ENCODE measurements at regions not wholly inside any gene's neighbourhood (a gene's known extent, or its start where the extent isn't known, plus 50 kb on each side); places are given as distances from the start of the nearest gene placed in this dataset.

DNA sequence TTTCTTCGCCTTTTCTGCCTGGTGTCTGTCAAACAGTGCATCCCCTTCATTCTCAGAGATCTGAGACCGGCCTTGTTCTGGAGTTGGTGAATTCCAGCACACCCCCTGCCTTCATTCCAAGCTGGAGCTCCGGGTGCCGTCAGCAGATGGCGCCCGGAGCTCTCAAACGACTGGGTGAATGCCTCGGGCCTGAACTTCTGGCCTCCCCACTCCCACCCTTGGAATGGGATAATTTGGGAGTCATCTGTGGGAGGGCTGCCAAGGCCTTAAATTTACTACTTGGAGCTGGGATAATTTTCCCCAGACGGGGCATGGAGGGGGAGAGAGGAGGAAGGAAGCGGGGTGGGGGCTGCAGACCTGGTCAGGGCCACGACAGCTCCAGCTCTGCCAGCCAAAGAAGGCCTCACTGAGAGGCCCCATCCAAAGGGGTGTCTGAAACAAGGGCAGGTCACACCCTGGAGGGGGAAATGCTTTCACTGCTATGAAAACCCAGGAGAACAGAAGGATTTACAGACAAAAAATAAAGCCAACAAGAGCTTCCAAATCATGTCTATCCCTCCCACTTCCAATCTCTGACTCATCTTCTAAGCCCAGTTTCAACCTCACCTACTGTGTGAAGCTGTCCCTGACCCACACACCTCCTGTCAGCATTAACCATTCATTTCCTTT is 187.9 kb downstream of the OPA1 start:
- peak; percentile 52 for DNase-seq (ENCODE audit: low spot score)

- DNase-seq (ENCODE audit: low spot score): no peak
Measured at GRCh38 chr3:193782276-193782647, 189.3 kb downstream of the OPA1 start.

DNA sequence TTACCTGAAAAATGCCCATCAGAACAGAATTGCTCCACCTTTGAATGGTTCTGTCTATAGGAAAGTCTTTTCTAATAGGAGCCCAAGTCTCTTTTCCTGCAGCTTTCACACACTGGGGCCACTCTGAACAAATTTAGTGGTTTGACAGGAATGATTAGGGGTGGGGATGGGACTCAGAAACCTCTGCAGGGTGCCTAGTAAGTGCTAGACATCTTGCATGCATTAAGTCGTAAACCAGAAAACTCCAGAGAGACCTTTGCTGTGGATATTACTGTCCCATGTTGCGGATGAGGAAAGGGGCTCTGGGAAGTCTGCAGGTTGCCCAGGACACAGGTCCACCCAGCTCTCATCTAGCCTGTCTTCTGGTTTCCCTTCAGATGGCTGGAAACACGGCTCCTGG is 189.7 kb downstream of the OPA1 start:
- DNase-seq (ENCODE audit: low spot score): no peak

DNA sequence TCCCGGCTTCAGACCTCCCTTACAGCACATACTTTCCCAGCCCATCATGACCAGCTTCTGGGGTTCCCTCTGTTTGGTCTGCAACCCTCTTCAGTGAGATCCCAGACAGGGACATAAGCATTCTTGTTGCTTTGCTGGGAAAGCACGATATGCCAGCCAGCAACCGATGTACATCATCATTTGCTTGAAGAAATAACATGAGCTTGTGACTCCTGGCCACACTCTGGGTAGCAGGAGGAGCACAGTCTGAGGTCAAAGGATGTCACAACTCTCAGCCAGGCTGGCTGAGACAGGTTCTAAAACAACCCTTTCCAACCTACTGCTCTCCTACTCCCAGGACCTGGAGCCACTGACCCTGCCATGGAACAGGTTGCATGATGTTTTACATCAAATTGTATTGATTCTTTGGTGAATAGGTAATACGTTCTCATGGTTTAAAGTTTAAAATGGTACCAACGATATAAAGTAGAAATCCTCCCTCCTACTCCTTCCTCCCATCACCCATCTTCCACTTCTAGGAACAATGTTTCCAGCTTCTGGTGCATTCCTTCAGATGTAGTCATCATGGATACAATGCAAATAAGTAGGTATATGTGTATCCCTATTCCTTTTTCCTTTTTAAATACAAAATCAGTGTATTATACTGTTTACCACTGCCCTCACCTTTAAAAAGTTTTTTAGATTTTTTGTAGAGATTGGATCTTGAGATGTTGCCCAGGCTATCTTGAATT is 190.3 kb downstream of the OPA1 start:
- no peak for DNase-seq (ENCODE audit: low spot score)

GRCh38 chr3:193784822-193785221 is 191.8 kb downstream of the OPA1 start:
- DNase-seq (ENCODE audit: low spot score): no peak

DNA sequence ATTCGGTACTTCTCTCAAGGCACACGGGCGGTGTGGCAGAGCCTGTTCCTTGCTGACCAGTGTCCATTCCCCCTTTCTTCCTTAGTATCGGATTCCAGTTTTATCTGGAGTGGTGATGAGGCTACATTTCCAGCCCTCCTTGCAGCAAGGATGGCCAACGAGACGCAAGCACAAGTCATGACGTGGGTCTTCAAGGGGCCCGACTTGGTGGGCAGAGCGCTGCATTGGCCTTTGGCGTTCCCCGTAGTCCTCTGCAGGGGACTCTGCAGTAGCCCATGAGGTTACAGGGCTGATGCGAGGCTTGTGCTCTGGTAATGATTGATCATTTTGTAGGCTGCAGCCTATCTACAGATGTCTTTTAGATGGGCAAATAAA is 194.5 kb downstream of the OPA1 start:
- no peak for DNase-seq (ENCODE audit: low spot score)

- peak; percentile 76 for DNase-seq (ENCODE audit: low spot score)
Measured at GRCh38 chr3:193788189-193788991, 195.4 kb downstream of the OPA1 start.

GRCh38 chr3:193789455-193789854 is 196.4 kb downstream of the OPA1 start:
- no peak for DNase-seq (ENCODE audit: low spot score)

- DNase-seq (ENCODE audit: low spot score): no peak
Measured at GRCh38 chr3:193790086-193790990, 197.3 kb downstream of the OPA1 start.

GRCh38 chr3:193791041-193792032 is 198.3 kb downstream of the OPA1 start:
- DNase-seq (ENCODE audit: low spot score): no peak

GRCh38 chr3:193793123-193793522 is 200.1 kb downstream of the OPA1 start:
- no peak for DNase-seq (ENCODE audit: low spot score)

GRCh38 chr3:193794002-193794881 is 201.2 kb downstream of the OPA1 start:
- no peak for DNase-seq (ENCODE audit: low spot score)

- DNase-seq (ENCODE audit: low spot score): no peak
Measured at GRCh38 chr3:193795062-193795690, 202.2 kb downstream of the OPA1 start.

DNA sequence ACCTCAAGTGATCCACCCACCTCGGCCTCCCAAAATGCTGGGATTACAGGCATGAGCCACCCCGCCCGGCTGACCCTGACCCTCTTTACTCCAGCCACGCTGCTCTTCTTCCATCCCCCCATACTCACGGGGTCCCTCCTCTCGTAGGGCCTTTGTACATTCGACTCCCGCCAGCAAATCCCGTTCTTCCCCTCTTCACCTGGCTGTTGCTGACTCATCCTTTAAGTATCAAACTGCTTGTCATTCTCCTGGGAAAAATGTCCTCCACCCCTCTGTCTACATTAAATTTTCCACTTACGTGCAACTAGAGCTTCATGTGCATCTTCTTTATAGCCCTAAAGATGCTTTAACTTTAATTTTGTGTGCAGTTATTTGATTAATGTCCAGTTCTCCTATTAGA is 203.1 kb downstream of the OPA1 start:
- no peak for DNase-seq (ENCODE audit: low spot score)

GRCh38 chr3:193797566-193797965 is 204.6 kb downstream of the OPA1 start:
- no peak for DNase-seq (ENCODE audit: low spot score)

DNA sequence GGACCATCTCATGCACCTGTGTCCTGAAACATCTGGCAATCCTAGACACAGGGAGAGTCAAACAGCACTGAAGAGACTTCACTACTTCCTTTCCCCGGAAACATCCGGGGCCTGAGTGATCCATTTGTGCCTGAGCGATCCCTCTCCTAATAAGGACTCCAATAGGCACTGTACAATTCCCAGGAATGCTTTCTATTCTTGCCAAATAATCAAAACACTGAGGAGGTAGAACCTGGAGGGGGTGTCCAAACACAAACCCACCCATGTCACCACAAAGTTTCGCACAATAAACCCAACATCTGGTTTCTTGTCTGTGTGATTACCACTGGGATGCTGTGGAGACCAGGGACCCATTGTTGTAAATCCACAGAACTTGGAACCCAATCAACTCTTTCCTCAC is 205.0 kb downstream of the OPA1 start:
- no peak for DNase-seq (ENCODE audit: low spot score)

DNA sequence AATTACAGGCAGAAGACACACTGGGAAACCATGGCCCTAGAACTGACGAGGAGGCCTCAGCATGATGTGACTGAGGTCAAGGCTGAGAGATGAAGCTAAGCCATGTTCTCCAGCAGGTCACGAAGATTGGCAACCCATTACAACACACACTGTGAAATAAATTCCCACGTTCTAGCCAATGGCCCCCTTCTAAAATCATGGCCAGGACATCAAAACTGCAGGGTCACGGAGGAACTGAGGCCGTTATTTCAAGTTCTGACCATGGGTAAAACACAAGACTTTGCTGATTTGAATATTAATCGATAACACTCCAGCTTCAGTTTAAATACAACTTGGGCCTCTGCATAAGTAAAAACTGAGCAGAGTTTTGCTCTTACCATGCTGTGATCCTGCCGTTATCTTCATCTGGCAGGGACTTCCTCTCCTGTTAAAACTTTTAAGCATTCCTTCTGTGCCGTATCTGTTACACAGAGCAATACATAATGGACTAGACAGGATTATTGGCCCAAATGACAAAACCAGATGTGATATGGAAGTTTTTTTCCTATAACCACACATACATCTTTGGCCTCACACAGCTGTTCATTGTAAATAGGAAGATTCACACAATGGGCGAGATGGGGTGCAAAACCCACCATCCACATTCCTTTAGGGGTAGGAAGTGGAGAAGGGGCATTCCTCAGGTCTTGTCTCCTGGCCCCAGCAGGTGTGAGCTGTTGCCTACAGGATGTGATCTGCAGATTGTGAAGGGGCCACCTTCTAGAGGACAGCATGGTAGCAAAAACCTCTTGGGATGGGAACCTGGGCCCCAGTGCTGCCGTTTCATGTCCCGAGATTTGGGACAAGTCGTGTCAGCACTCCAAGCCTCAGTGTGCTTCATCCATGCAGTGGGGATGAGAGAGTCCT is 207.4 kb downstream of the OPA1 start:
- DNase-seq (ENCODE audit: low spot score): no peak

DNA sequence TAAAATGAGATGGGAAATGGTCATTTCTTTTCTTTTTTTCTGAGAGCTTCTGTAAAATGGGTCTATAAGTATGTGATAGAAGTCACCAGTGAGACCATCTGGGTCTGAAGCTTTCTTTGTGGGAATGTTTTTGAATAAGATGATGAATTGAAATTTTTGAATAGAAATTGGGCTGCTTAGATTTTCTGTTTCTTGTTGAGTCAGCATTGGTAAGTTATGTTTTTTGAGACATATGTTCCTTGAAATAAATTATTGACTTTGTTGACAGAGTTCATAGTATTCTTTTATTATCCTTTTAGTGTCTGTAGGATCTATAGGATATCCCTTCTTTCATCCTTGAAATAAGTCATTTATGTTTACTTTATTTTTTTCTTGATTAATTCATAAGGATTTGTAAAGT is 208.1 kb downstream of the OPA1 start:
- no peak for DNase-seq (ENCODE audit: low spot score)

All from NAMALWA (cell line).